ENCODE measurements at regions not wholly inside any gene's neighbourhood (a gene's known extent, or its start where the extent isn't known, plus 50 kb on each side); places are given as distances from the start of the nearest gene placed in this dataset.
"Not testable (repeated sequence)": the region's sequence is repeated elsewhere in the genome, so short reads cannot be mapped to it uniquely, and the experiment has no call there.

- no peak for DNase-seq
Measured at GRCh38 chr4:179625406-179625805, 2183.2 kb upstream of the AGA start.

- DNase-seq: no peak
Measured at GRCh38 chr4:179626687-179627086, 2184.4 kb upstream of the AGA start.

GRCh38 chr4:179631321-179631720 lies 2189.1 kb upstream of the AGA start:
- no peak for DNase-seq

- DNase-seq: no peak
Measured at GRCh38 chr4:179634862-179635261, 2192.6 kb upstream of the AGA start.

GRCh38 chr4:179662522-179662921 lies 2220.3 kb upstream of the AGA start:
- DNase-seq: no peak

- DNase-seq: no peak
Measured at GRCh38 chr4:179663641-179664429, 2221.6 kb upstream of the AGA start.

GRCh38 chr4:179664430-179665027 lies 2222.3 kb upstream of the AGA start:
- DNase-seq: no peak

GRCh38 chr4:179666226-179666625 lies 2224.0 kb upstream of the AGA start:
- no peak for DNase-seq

- no peak for DNase-seq
Measured at GRCh38 chr4:179671609-179672008, 2229.4 kb upstream of the AGA start.

- DNase-seq: no peak
Measured at GRCh38 chr4:179678093-179678814, 2236.0 kb upstream of the AGA start.

GRCh38 chr4:179683661-179684060 lies 2241.4 kb upstream of the AGA start:
- not testable (repeated sequence) for DNase-seq

GRCh38 chr4:179692222-179692621 lies 2250.0 kb upstream of the AGA start:
- no peak for DNase-seq

- no peak for DNase-seq
Measured at GRCh38 chr4:179695175-179695574, 2252.9 kb upstream of the AGA start.

GRCh38 chr4:179698321-179698720 lies 2256.1 kb upstream of the AGA start:
- DNase-seq: no peak

- DNase-seq: no peak
Measured at GRCh38 chr4:179709961-179710624, 2267.9 kb upstream of the AGA start.

GRCh38 chr4:179719766-179720450 lies 2277.7 kb upstream of the AGA start:
- DNase-seq: no peak

GRCh38 chr4:179726491-179726890 lies 2284.3 kb upstream of the AGA start:
- DNase-seq: not testable (repeated sequence)

GRCh38 chr4:179728305-179728704 lies 2286.1 kb upstream of the AGA start:
- no peak for DNase-seq

GRCh38 chr4:179736820-179737219 lies 2294.6 kb upstream of the AGA start:
- DNase-seq: not testable (repeated sequence)

GRCh38 chr4:179738822-179739221 lies 2296.6 kb upstream of the AGA start:
- DNase-seq: no peak

GRCh38 chr4:179747218-179747910 lies 2305.1 kb upstream of the AGA start:
- no peak for DNase-seq

GRCh38 chr4:179748837-179749236 lies 2306.6 kb upstream of the AGA start:
- DNase-seq: no peak

All from stimulated activated CD8-positive, alpha-beta memory T cell treated with anti-CD3 and anti-CD28 coated beads, Interleukin-4, amount 100 ng/mL, for 48 hours (primary cell).